Neural cell (in vitro differentiated cells): ENCODE measurements at regions not wholly inside any gene's neighbourhood (a gene's known extent, or its start where the extent isn't known, plus 50 kb on each side); places are given as distances from the start of the nearest gene placed in this dataset.

Experiments
- H2AFZ ChIP-seq: fragments of 200-600, 300-800 bp; sonication (generic), shearing (Covaris generic); 2 replicates; pipeline ENCODE4 v1.6.0; 2014; ENCODE audit warnings: low read depth, mild to moderate bottlenecking, antibody characterized with exemption, low read length, moderate library complexity
- H3F3A ChIP-seq: fragments of 200-600 bp; shearing (Covaris generic); 2 replicates; pipeline ENCODE4 v1.6.1; 2016; ENCODE audit warnings: mild to moderate bottlenecking, moderate library complexity, mixed read lengths, antibody characterized with exemption, low read length; ENCODE audit not compliant: insufficient read depth, poor library complexity, severe bottlenecking
- H3K27ac ChIP-seq: fragments of 200-600, 300-800 bp; sonication (generic), shearing (Covaris generic); 2 replicates; pipeline ENCODE4 v1.5.1; 2014; ENCODE audit warnings: mild to moderate bottlenecking, low read length, moderate library complexity
- H3K27me3 ChIP-seq: fragments of 300-800, 200-600 bp; sonication (generic), shearing (Covaris generic); 2 replicates; pipeline ENCODE4 v1.6.0; 2014; ENCODE audit warnings: mild to moderate bottlenecking, low read depth, low read length, moderate library complexity; ENCODE audit not compliant: insufficient read depth
- H3K36me3 ChIP-seq: fragments of 300-800, 200-600 bp; sonication (generic), shearing (Covaris generic); 2 replicates; pipeline ENCODE4 v1.5.1; 2014; ENCODE audit warnings: mild to moderate bottlenecking, antibody characterized with exemption, low read length, moderate library complexity; ENCODE audit not compliant: insufficient read depth
- H3K4me2 ChIP-seq: fragments of 300-800, 200-600 bp; sonication (generic), shearing (Covaris generic); 2 replicates; pipeline ENCODE4 v1.6.0; 2014; ENCODE audit warnings: mild to moderate bottlenecking, low read length
- H3K4me3 ChIP-seq: fragments of 300-800, 200-600 bp; sonication (generic), shearing (Covaris generic); 2 replicates; pipeline ENCODE4 v1.5.1; 2014; ENCODE audit warnings: mild to moderate bottlenecking, low read length, moderate library complexity
- H3K79me2 ChIP-seq: fragments of 200-600 bp; shearing (Covaris generic); replicated peaks from 2 replicates; pipeline ENCODE4 v1.6.0; 2014; ENCODE audit warnings: mild to moderate bottlenecking, low read length, moderate library complexity; ENCODE audit not compliant: insufficient read depth
- H3K9ac ChIP-seq: fragments of 300-800, 200-600 bp; sonication (generic), shearing (Covaris generic); 2 replicates; pipeline ENCODE4 v1.6.1; 2016; ENCODE audit warnings: mild to moderate bottlenecking, low read length, mixed read lengths
- H3K9me2 ChIP-seq: fragments of 200-600 bp; shearing (Covaris generic); 2 replicates; pipeline ENCODE4 v1.6.1; 2016; ENCODE audit warnings: mild to moderate bottlenecking, low read length, mixed read lengths; ENCODE audit not compliant: insufficient read depth
- H3K9me3 ChIP-seq: fragments of 200-600, 300-800 bp; sonication (generic), shearing (Covaris generic); 2 replicates; pipeline ENCODE4 v1.6.1; 2016; ENCODE audit warnings: mild to moderate bottlenecking, mixed run types, low read length, moderate library complexity, mixed read lengths
- H4K20me1 ChIP-seq: fragments of 200-600 bp; shearing (Covaris generic); 2 replicates; pipeline ENCODE4 v1.6.1; 2016; ENCODE audit warnings: mild to moderate bottlenecking, mixed run types; ENCODE audit not compliant: insufficient read depth
- EP300 ChIP-seq: fragments of 450-650 bp; conservative IDR thresholded peaks from 2 replicates; pipeline ENCODE4 v1.6.1; 2014; ENCODE audit warnings: antibody characterized with exemption, mild to moderate bottlenecking, moderate library complexity; ENCODE audit not compliant: poor library complexity, severe bottlenecking
- EZH2 ChIP-seq: fragments of 200-600, 300-800 bp; shearing (Covaris generic), sonication (generic); IDR thresholded peaks from 2 replicates; pipeline ENCODE4 v1.6.1; 2014; ENCODE audit warnings: antibody characterized with exemption, low read length, borderline replicate concordance, mild to moderate bottlenecking; ENCODE audit not compliant: insufficient read depth, poor library complexity, severe bottlenecking
- MXI1 ChIP-seq: fragments of 450-650 bp; conservative IDR thresholded peaks from 2 replicates; pipeline ENCODE4 v1.6.1; 2014; ENCODE audit warnings: antibody characterized with exemption, mild to moderate bottlenecking; ENCODE audit not compliant: poor library complexity, severe bottlenecking
- POLR2AphosphoS5 ChIP-seq: IDR thresholded peaks from 2 replicates; pipeline ENCODE4 v1.6.1; 2012
- RAD21 ChIP-seq: fragments of 450-650 bp; conservative IDR thresholded peaks from 2 replicates; pipeline ENCODE4 v1.6.1; 2014; ENCODE audit warnings: antibody characterized with exemption, mild to moderate bottlenecking, moderate library complexity
- SMC3 ChIP-seq: fragments of 450-650 bp; conservative IDR thresholded peaks from 2 replicates; pipeline ENCODE4 v1.6.1; 2014; ENCODE audit warnings: antibody characterized with exemption, mild to moderate bottlenecking, moderate library complexity; ENCODE audit not compliant: poor library complexity
- TAF1 ChIP-seq: IDR thresholded peaks from 2 replicates; pipeline ENCODE4 v1.6.1; 2012; ENCODE audit warnings: low read depth
- TF ChIP-seq, protein P1 (sequence below): fragments of 450-650 bp; IDR thresholded peaks from 2 replicates; pipeline ENCODE4 v1.5.1; 2014; ENCODE audit warnings: antibody characterized with exemption, mild to moderate bottlenecking, moderate library complexity; ENCODE audit not compliant: poor library complexity, severe bottlenecking
- TF ChIP-seq, protein P2 (sequence below): IDR thresholded peaks from 2 replicates; pipeline ENCODE4 v1.6.1; 2012; ENCODE audit warnings: borderline replicate concordance

DNA sequence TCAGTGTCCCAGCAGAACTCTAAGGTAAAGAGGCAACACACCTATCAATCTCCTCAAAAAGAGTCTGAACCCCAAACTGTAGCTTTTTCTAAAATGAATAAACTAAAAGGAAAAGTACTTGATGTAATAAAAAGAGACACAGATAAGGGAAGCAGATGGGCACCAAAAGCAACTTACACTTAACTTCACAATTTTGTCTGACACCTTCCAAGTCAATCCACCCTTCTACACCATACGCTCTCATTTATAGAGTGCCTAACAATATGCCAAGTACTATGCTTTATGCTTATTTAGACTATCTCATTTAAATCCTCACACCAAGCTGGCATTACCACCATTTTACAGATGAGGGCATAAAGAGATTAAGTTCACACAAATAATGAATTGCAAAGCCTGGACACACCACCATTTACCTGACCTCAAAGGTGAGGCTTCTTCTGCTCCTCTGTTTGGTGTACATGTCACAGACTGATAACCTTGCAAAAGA is 90.6 kb upstream of the DST start:
- no peak overlapping the region for H3K4me2 ChIP-seq
- TF ChIP-seq, protein P1, sequence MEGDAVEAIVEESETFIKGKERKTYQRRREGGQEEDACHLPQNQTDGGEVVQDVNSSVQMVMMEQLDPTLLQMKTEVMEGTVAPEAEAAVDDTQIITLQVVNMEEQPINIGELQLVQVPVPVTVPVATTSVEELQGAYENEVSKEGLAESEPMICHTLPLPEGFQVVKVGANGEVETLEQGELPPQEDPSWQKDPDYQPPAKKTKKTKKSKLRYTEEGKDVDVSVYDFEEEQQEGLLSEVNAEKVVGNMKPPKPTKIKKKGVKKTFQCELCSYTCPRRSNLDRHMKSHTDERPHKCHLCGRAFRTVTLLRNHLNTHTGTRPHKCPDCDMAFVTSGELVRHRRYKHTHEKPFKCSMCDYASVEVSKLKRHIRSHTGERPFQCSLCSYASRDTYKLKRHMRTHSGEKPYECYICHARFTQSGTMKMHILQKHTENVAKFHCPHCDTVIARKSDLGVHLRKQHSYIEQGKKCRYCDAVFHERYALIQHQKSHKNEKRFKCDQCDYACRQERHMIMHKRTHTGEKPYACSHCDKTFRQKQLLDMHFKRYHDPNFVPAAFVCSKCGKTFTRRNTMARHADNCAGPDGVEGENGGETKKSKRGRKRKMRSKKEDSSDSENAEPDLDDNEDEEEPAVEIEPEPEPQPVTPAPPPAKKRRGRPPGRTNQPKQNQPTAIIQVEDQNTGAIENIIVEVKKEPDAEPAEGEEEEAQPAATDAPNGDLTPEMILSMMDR, result no peak
- TF ChIP-seq EZH2 (no peak), EP300 (no peak), RAD21 (no peak), TAF1 (no peak), SMC3 (no peak), POLR2AphosphoS5 (no peak), MXI1 (no peak)
- TF ChIP-seq, protein P2, sequence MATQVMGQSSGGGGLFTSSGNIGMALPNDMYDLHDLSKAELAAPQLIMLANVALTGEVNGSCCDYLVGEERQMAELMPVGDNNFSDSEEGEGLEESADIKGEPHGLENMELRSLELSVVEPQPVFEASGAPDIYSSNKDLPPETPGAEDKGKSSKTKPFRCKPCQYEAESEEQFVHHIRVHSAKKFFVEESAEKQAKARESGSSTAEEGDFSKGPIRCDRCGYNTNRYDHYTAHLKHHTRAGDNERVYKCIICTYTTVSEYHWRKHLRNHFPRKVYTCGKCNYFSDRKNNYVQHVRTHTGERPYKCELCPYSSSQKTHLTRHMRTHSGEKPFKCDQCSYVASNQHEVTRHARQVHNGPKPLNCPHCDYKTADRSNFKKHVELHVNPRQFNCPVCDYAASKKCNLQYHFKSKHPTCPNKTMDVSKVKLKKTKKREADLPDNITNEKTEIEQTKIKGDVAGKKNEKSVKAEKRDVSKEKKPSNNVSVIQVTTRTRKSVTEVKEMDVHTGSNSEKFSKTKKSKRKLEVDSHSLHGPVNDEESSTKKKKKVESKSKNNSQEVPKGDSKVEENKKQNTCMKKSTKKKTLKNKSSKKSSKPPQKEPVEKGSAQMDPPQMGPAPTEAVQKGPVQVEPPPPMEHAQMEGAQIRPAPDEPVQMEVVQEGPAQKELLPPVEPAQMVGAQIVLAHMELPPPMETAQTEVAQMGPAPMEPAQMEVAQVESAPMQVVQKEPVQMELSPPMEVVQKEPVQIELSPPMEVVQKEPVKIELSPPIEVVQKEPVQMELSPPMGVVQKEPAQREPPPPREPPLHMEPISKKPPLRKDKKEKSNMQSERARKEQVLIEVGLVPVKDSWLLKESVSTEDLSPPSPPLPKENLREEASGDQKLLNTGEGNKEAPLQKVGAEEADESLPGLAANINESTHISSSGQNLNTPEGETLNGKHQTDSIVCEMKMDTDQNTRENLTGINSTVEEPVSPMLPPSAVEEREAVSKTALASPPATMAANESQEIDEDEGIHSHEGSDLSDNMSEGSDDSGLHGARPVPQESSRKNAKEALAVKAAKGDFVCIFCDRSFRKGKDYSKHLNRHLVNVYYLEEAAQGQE, result no peak
- no peak overlapping the region for H3K27ac ChIP-seq
- no peaks in the 10 kb centered on the region for H3K36me3 ChIP-seq
- H3F3A ChIP-seq, result no peaks in the 10 kb centered on the region
- no peaks in the 10 kb centered on the region for H3K27me3 ChIP-seq
- no peak overlapping the region for H3K9ac ChIP-seq
- H3K9me2 ChIP-seq, result no peaks in the 10 kb centered on the region
- H3K79me2 ChIP-seq, result peaks cover 3% of the 10 kb centered on the region
- H2AFZ ChIP-seq, result no peak overlapping the region
- H4K20me1 ChIP-seq, result no peaks in the 10 kb centered on the region
- H3K4me3 ChIP-seq, result no peak overlapping the region
- no peaks in the 10 kb centered on the region for H3K9me3 ChIP-seq

DNA sequence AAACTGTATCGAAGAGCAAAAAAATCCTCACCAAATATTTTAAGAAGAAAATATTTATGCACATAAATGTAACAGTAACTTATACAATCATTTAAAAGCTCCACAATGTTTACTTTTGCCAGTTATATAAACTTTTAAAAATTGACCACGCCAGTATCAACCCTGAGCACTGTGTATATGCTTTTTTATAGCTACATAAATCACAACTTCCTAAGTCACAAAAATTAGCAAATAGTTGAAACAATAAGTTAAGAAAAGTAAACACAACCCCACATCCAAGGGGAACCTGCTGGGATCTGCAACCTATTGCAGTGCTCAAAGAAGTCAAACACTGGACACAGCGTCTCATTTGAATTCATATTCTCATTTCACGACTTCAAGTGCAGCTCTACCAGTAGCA is 89.8 kb upstream of the DST start:
- H3K27me3 ChIP-seq, result no peaks in the 10 kb centered on the region

More for the DNA sequence above, 89.8 kb upstream of the DST start:
- Histone ChIP-seq H3K9ac (no peak overlapping the region), H3K27ac (no peak overlapping the region), H2AFZ (no peak overlapping the region), H3K36me3 (peaks cover 4% of the 10 kb centered on the region), H3F3A (no peaks in the 10 kb centered on the region), H4K20me1 (no peaks in the 10 kb centered on the region), H3K9me3 (no peaks in the 10 kb centered on the region), H3K79me2 (no peaks in the 10 kb centered on the region), H3K4me3 (no peak overlapping the region), H3K9me2 (no peaks in the 10 kb centered on the region), H3K4me2 (no peak overlapping the region)
- no peak for TF ChIP-seq RAD21
- TF ChIP-seq, protein P2, result no peak
- TF ChIP-seq, protein P1, result no peak
- no peak for TF ChIP-seq SMC3
- TF ChIP-seq EZH2, result no peak
- no peak for TF ChIP-seq POLR2AphosphoS5
